Limb (tissue), 2 donors: ENCODE measurements at regions not wholly inside any gene's neighbourhood (a gene's known extent, or its start where the extent isn't known, plus 50 kb on each side); places are given as distances from the start of the nearest gene placed in this dataset.
"Not testable (repeated sequence)": the region's sequence is repeated elsewhere in the genome, so short reads cannot be mapped to it uniquely, and the experiment has no call there.

ENCODE experiments used
- DNase-seq, 2 donors: peaks; one replicate each; pipeline ENCODE4 v3.0.0-alpha.2; 2016; ENCODE audit errors: extremely low spot score in 2 of 2

GRCh38 chr18:37844209-37844970 lies 278.8 kb upstream of the CELF4 start:
- DNase-seq: no peak

GRCh38 chr18:37838083-37838482 lies 272.5 kb upstream of the CELF4 start:
- no peak for DNase-seq

GRCh38 chr18:37836071-37836970 lies 270.7 kb upstream of the CELF4 start:
- DNase-seq: no peak

- DNase-seq: not testable (repeated sequence)
Measured at GRCh38 chr18:37832010-37832695, 266.6 kb upstream of the CELF4 start.

- DNase-seq: no peak
Measured at GRCh38 chr18:37812961-37813360, 247.4 kb upstream of the CELF4 start.

GRCh38 chr18:37805773-37806404 lies 240.3 kb upstream of the CELF4 start:
- no peak for DNase-seq

- DNase-seq: no peak
Measured at GRCh38 chr18:37796823-37797349, 231.3 kb upstream of the CELF4 start.

- no peak for DNase-seq
Measured at GRCh38 chr18:37787452-37787851, 221.9 kb upstream of the CELF4 start.

GRCh38 chr18:37783771-37784170 lies 218.2 kb upstream of the CELF4 start:
- DNase-seq: no peak

- no peak for DNase-seq
Measured at GRCh38 chr18:37779220-37779619, 213.6 kb upstream of the CELF4 start.

- peak; percentile 70 to 90 for DNase-seq
Measured at GRCh38 chr18:37778417-37779165, 213.0 kb upstream of the CELF4 start.

GRCh38 chr18:37769826-37770225 lies 204.2 kb upstream of the CELF4 start:
- no peak for DNase-seq

- DNase-seq: no peak
Measured at GRCh38 chr18:37764541-37765288, 199.1 kb upstream of the CELF4 start.

- no peak for DNase-seq
Measured at GRCh38 chr18:37762076-37762621, 196.6 kb upstream of the CELF4 start.

GRCh38 chr18:37754141-37754540 lies 188.5 kb upstream of the CELF4 start:
- no peak for DNase-seq

- no peak for DNase-seq
Measured at GRCh38 chr18:37742436-37742835, 176.8 kb upstream of the CELF4 start.

- no peak for DNase-seq
Measured at GRCh38 chr18:37741032-37741623, 175.5 kb upstream of the CELF4 start.

GRCh38 chr18:37734406-37734805 lies 168.8 kb upstream of the CELF4 start:
- DNase-seq: no peak

- no peak for DNase-seq
Measured at GRCh38 chr18:37729716-37730115, 164.1 kb upstream of the CELF4 start.
